H54 (cell line): ENCODE measurements at regions not wholly inside any gene's neighbourhood (a gene's known extent, or its start where the extent isn't known, plus 50 kb on each side); places are given as distances from the start of the nearest gene placed in this dataset.
"Not testable (repeated sequence)": the region's sequence is repeated elsewhere in the genome, so short reads cannot be mapped to it uniquely, and the experiment has no call there.

Source experiments
- DNase-seq: peaks from one replicate; pipeline ENCODE4 v3.0.0; 2011; ENCODE audit warnings: low spot score, mixed read lengths; ENCODE audit not compliant: insufficient read length
- FAIRE-seq: peaks from 3 replicates; lab custom pipeline; 2011; peaks lifted over from hg19 to GRCh38; lab: Jason Lieb, UNC
- POLR2A ChIP-seq: IDR thresholded peaks from 2 replicates; pipeline ENCODE4 v1.6.1; 2011; ENCODE audit warnings: low read depth, mild to moderate bottlenecking, low read length

DNA sequence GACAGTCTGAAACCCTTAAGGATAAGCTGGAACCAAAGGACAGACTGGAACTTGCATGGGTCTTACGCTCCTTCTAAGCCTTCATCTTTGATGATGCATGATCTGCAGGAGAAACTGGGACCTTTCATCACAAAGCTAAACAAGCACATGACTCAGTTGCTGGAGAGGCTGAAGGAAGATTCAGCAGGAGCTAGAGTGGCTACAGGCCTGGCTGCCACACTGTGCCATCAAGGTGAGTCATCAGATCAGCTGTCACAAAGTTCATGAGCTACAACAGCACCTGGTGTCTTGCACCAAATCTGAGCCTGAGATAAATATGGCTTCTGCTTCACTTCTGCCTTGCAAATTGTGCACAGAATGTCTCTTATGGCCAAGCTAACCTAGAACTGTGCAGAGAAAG is 95.5 kb upstream of the MARK1 start:
- TF ChIP-seq POLR2A, result no peak
- FAIRE-seq (no peak), DNase-seq (no peak)

DNA sequence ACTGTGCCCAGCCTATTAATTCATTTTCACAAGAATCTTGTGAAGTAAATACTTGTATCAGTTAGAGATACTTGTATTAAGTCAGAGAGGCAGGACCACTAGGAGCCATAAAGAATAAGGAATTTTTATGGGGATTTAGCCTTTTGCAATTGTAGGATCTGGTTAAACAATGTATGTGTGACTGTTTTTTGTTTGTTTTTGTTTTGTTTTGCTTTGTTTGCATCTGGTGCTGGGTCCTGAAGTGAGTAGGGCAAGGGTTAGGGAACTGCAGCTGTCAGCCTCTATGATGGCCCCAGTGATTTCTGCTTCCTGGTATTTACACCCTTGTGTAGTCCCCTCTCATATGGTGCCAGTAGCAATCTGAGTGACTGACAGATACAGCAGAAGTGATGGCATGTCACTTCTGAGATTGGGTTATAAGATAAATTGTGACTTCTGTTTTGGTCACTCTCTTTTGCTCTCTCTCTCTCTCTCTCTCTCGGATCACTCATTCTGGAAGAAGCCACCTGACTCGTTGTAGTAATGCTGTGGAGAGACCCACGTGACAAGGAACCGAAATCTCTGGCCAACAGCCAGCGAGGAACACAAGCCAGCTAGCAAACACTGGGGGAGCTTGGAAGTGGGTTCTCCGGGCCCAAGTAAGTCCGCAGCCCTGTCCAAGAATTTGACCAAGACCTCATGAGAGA is 96.2 kb upstream of the MARK1 start:
- DNase-seq (no peak), FAIRE-seq (no peak)
- TF ChIP-seq POLR2A, result no peak

DNA sequence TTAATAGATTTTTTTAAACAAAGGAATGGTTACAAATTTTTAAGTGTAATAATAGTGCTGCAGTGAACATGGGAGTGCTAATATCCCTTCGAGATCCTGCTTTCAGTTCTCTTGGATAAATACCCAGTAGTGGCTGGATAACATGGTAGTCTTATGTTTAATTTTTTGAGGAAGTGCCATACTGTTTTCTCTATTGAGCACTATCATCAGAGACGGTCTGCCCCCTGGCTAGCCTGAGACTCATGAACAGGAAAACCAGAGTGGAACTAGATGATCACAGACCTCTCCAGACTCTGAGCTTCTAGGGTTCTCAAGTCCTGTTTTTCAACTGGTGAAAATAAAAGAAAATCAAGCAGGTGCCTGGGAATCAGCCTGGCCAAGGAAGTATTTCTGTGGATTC is 97.3 kb upstream of the MARK1 start:
- no peak for TF ChIP-seq POLR2A
- DNase-seq (no peak), FAIRE-seq (no peak)

DNA sequence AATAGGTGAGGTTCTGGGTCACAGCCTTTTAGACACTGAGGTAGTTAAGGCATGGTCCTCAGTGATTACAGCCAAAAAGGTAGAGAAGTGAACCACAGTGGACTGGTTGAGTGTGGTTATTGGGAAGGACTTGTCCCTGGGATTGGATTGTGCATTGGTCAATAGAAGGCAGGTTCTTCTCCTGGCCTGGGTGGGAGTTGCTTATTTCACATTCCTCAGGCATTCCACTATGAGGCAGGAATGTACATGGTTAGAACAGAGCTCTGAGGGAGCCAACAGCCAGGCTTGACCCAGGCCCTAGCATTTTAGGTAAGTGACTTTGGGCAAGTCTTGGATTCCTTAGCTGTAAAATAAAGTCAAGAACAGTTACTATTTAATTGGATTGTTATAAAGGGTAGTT is 97.9 kb upstream of the MARK1 start:
- FAIRE-seq, result no peak
- DNase-seq, result no peak
- TF ChIP-seq POLR2A, result no peak

- DNase-seq (no peak), FAIRE-seq (no peak)
- no peak for TF ChIP-seq POLR2A
Measured at GRCh38 chr1:220426989-220427388, 100.9 kb upstream of the MARK1 start.

GRCh38 chr1:220425852-220426251 is 102.1 kb upstream of the MARK1 start:
- no peak for TF ChIP-seq POLR2A
- no peak for FAIRE-seq
- no peak for DNase-seq

- no peak for FAIRE-seq
Measured at GRCh38 chr1:220421508-220421907, 106.4 kb upstream of the MARK1 start.

GRCh38 chr1:220420726-220421125 is 107.2 kb upstream of the MARK1 start:
- FAIRE-seq (no peak), DNase-seq (no peak)
- TF ChIP-seq POLR2A, result no peak

More at GRCh38 chr1:220421508-220421907, 106.4 kb upstream of the MARK1 start:
- no peak for TF ChIP-seq POLR2A
- DNase-seq, result no peak

DNA sequence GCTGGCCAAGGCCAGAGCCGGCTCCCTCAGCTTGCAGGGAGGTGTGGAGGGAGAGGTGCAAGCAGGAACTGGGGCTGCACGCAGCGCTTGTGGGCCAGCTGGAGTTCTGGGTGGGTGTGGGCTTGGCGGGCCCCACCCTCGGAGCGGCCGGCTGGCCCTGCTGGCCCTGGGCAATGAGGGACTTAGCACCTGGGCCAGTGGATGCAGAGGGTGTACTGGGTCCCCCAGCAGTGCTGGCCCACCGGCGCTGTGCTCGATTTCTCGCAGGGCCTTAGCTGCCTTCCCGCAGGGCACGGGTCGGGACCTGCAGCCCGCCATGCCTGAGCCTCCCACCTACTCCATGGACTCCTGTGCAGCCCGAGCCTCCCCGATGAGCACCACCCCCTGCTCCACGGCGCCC is 115.6 kb upstream of the MARK1 start:
- FAIRE-seq, DNase-seq: not testable (repeated sequence)

DNA sequence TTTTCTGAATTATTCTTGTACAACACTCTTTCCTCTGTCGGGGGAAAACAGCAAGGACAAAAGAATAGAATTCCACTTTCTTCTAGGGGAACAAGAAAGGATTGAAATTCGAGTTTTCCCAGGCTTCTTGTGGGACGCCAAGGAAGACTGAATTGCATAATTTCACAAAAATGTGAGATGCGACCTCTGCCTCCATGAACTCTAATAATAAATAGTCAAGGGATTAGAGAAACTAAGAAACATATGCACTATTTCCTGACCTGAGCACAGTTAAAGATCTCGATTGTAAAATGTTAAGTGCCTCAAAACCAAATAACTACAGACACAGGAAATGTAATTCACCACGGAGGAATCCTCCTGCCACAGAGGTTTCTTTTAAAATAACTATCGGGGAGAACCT is 117.3 kb upstream of the MARK1 start:
- FAIRE-seq (no peak), DNase-seq (no peak)
- no peak for TF ChIP-seq POLR2A

GRCh38 chr1:220409771-220410595 is 118.0 kb upstream of the MARK1 start:
- DNase-seq (no peak), FAIRE-seq (no peak)
- TF ChIP-seq POLR2A, result no peak

- no peak for TF ChIP-seq POLR2A
- DNase-seq (no peak), FAIRE-seq (no peak)
Measured at GRCh38 chr1:220407191-220407590, 120.7 kb upstream of the MARK1 start.

DNA sequence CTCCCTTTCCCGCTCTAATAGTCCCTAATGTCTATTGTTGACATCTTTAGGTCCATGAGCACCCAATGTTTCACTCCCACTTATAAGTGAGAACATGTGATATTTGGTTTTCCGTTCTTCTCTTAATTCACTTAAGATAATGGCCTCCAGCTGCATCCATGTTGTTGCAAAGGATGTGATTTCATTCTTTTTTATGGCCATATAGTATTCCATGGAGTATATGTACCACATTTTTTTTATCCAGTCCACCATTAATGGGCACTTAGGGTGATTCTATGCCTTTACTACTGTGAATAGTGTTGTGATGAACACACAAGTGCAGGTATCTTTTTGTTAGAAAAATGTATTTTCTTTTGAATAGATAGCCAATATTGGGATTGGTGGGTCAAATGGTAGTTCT is 126.0 kb upstream of the RAB3GAP2 start:
- FAIRE-seq (no peak), DNase-seq (no peak)
- no peak for TF ChIP-seq POLR2A

DNA sequence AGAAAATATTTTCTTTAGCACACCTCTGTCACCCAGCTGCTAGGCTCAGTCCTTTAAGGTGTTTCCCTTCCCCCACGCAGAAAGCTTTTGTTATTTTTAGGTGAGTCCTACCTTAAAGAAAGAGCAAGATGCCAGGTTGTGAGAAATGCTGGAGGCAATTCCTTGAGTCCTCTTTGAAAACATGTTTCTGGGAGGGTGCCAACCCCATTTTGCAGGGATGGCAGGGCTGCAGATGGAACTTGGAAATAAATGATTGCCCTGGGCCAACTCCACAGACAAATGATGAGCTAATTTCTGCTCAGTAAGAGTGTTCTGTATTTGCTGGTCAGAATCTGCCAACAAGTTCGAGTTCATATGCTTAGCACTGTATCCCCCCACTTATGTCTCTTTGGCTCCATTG is 119.2 kb upstream of the RAB3GAP2 start:
- FAIRE-seq, result no peak
- no peak for DNase-seq
- no peak for TF ChIP-seq POLR2A

DNA sequence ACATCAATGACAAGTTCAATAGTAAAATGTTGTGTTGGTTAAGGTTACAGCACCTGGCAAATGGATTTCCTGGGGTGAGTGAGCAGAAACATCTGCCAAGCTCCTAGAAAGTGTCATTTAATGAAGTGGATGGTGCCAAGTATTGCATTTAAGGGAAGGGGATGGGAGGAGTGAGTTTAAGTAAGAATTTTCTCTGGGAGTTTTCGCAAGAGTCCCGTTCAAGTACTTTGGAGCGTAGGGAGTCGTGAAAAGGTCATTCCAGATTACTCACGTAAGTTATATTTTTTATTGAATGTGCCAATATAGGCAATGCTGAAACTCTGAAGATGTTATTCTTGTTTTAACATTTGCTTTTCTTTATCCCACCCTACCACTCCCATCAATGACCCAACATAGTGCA is 117.4 kb upstream of the RAB3GAP2 start:
- TF ChIP-seq POLR2A, result no peak
- FAIRE-seq, result no peak
- DNase-seq, result no peak
